HG02970 (cell line): ENCODE measurements at regions not wholly inside any gene's neighbourhood (a gene's known extent, or its start where the extent isn't known, plus 50 kb on each side); places are given as distances from the start of the nearest gene placed in this dataset.
"Not testable (repeated sequence)": the region's sequence is repeated elsewhere in the genome, so short reads cannot be mapped to it uniquely, and the experiment has no call there.

ENCODE experiments used
- ATAC-seq: cut with Tn5 transposase; IDR thresholded peaks from one replicate; pipeline ENCODE4 v1.9.1; 2021; ENCODE audit warnings: mild to moderate bottlenecking, moderate library complexity, moderate number of reproducible peaks; ENCODE audit not compliant: unreplicated experiment, low FRiP score

DNA sequence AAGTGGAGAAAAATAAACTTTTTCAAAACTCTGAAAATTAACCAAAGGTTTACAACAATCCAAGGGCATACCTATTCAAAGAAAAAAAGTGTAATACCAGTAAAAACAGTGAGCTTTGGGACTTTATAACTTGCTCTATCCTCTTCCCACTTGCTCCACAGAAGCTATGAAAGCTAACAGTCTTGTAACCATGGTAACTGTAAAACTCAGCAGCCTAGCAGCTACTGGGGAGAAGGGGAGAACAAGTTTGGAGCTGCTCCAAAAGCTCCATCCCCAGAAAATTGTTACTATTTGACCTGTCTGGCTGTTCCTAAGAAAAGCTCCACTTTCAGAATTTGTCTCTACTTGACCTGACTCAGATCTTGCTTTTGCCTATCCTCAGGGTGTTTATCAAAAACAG lies 191.5 kb downstream of the OTUD1 start:
- no peak for ATAC-seq

DNA sequence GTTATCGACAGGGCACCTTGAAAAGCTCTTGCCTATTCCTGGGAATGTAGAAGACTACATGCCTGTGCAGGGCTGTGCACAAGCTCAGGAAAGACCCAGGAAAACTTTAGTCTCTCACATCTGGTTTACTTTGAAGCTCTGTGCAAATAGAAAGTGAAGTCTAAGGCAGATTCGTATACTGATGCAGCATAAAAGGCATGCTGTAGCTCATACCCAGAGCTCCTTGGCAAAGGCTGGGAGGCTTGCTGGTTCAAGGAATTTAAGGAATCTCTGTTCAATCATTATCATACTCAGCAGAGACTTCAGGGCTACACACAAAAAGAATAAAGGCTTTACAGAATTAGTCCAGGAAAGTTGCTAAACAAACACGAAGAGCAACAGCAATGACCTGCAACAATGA lies 192.0 kb downstream of the OTUD1 start:
- no peak for ATAC-seq

DNA sequence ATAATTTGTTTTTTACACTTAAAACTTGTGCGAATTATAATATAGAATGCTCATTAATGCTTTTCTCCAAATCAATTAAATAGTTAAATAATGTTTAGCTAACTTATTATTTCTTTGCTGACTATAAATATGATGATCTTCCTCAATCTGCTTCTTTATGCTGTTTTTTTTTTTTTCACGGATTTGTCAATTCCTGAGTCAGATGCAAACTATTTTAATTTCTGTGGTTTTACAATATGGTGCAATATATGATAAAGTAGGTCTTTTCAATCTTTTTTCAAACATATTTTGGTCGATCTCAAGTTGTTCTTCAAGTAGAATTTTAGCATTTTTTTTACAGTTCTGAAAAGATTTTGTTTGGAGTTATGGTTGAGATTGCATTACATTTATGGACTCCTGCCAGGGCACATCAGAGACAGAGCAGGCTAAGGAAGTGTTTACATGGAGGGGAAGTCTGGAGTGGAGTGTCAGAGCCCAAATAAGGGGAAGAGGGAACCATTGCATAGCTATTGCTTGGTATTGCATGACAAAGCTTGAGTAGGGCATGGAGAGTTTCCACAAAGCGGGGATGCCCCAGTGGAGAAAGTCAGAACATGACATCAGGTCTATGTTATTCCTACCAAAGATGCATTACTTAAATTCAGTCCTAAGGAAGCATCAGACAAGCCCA lies 204.4 kb downstream of the OTUD1 start:
- no peak for ATAC-seq

DNA sequence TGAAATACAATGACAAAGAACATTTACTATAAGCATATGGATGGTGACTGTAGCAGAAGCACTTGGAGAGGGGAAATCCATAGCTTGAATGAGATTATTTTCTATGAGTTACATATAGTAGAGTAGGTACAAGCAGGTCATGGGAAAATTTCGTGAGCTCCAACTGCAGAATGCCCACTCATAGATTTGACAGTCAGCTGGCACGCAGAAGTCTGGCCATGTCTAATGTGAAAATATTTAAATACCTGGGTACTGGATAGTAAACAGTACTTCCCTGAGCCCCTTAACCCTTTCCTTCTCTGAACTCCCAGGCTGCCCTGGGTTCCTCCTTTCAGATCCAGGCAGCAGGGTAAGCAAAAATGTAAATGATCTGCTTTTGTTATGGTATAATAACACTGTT lies 209.7 kb downstream of the OTUD1 start:
- ATAC-seq, result no peak

DNA sequence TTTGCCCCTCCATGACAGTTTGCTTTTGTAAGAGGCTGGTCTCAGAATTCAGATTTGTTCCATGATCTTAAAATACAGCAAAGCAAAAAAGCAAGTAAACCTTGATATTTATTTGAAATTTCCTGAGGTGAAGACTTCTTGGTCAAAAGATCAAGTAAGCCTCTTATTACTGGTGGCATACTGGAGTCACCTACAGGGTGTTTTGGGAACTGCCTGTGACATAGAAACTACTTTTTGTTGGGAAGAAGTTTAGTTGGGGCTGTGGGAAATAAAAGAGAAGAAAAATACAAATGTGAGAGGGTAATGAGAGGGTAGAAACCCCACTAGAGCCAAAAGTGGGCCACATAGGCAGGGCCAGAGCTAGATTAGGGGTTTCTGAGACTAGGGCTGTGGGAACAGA lies 217.9 kb downstream of the OTUD1 start:
- no peak for ATAC-seq

DNA sequence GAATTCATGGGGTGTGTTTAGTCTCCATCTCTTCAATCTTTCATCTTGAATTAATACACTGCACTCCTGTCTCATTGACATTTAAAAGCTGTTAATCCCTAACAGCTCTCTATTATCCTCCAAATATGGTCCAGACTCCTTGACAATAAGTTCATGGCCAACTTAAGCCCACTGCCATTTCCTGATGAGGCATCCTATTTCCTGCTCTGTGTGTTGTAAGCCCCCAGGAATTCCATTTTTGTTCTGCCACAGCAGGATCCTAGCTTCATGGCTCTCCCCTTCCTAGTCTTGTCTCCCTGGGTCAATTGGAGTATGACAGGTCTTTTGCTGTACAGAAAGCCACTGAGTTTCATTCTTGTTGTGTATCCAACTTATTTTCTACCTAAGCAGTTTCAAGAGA lies 218.8 kb downstream of the OTUD1 start:
- no peak for ATAC-seq

DNA sequence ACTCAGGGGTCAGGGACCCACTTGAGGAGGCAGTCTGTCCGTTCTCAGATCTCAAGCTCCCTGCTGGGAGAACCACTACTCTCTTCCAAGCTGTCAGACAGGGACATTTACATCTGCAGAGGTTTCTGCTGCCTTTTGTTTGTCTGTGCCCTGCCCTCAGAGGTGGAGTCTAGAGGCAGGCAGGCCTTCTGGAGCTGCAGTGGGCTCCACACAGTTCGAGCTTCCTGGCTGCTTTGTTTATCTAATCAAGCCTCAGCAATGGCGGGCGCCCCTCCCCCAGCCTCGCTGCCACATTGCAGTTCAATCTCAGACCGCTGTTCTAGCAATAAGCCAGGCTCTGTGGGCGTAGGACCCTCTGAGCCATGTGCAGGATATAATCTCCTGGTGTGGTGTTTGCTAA lies 233.0 kb downstream of the OTUD1 start:
- ATAC-seq, result not testable (repeated sequence)

DNA sequence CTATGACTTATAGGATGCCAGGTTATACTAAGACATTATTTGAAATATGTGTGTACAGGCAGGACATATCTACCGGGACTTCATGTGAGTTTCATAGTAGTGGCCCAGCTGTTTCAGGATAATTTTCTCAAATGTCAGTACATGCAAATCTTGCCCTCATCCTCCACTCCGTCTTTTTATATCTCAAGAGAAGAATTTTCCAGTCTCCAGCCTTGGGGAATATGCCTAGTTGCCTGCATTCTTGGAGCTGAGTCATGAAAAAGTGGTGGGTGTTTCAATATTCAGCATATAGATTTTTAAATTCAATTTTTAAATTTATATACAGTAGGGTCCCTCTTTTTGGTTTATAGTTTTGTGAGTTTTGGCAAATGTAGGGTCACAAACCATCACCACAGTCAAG lies 236.7 kb downstream of the OTUD1 start:
- no peak for ATAC-seq

DNA sequence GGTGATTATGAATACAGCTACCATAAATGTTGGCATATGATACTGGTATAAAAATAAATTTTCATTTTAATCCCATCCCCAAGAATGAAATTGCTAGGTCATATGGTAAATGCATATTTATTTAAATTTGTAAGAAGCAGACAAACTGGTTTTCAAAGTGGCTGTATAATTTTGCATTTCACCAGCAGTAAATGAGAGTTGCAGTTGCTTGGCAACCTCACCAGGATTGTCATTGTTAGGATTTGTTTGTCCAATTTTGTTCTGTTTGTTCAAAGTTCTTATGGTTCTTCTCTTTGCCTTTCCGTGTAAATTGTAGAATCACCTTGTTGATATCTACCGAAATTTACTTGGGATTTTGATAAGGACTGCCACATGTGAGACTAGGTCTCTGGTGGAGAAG lies 237.4 kb downstream of the OTUD1 start:
- no peak for ATAC-seq

DNA sequence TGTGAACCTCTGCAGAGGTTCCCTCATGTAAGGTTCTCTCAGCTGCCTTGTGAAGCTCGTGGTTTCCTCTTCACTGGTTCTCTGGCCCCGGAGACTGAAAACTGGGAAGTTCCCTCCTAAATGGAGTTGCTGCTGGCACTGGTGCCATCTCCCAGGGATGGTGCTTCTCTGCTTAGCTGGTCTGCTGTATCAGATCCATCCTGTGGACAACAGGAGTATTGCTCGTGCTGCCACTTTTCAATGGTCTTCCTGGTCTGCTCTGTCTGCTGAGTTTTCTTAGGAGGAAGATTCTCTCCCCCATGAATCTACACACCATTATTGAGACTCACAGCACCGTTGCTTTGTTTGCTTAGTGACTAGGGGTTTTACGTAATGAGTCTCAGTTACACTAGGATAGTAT lies 247.8 kb downstream of the OTUD1 start:
- ATAC-seq, result no peak

DNA sequence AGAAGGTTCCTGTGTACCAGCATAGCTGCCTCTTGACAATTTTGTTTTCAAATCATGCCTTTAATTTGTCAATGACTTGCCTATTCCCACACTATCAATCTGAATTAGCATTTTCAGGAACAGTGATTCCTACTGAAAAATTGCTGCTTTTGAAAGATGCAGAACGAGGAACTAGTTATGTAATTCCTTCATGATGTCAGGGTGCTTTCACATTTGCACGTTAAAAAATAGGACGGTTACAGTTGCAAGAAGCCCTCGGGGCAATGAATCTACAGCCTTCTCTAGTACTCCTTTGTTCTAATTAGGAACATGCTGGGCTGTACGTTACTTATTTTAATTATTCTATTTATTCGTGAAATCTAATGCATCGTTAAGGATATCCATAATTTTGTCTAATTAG lies 253.9 kb downstream of the OTUD1 start:
- ATAC-seq, result no peak

DNA sequence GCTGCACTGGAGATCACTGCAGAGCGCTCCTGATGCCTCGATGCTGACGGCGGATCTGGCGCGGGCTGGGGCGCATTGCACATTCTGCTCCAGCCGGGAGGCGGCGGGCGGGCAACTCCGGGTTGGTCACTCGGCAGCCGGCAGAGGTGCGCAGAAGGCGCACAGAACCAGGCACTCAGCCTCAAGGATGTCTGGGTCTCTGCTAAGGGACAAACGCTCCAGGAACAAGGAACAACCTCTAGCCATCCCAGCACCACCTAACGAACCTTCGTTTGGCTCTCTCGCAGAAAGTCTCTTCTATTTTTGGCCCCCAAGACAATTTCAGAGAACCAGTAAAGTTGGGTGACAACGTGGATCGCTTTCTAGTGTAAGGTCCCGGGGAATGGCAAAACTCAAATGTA lies 254.6 kb downstream of the OTUD1 start:
- no peak for ATAC-seq

DNA sequence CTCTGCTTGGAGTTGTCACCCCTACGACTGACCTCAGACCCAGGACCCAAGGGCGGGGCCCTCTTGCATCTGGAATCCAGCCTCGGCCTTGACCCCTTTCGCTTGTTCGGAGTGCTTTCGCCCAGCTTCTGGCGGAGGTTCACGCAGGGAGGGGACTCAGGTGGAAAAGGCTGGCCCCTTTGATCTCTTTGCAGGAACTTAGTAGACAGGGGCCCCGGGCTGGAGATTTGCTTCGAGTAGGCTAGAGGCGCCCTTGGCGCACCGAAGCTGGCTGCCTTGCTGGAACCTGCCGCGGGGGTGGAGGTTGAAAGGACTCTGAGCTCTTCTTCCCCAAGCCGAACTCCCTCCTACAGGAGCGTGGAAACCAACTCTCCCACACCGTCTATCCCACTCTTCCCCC lies 255.1 kb downstream of the OTUD1 start:
- ATAC-seq, result no peak

DNA sequence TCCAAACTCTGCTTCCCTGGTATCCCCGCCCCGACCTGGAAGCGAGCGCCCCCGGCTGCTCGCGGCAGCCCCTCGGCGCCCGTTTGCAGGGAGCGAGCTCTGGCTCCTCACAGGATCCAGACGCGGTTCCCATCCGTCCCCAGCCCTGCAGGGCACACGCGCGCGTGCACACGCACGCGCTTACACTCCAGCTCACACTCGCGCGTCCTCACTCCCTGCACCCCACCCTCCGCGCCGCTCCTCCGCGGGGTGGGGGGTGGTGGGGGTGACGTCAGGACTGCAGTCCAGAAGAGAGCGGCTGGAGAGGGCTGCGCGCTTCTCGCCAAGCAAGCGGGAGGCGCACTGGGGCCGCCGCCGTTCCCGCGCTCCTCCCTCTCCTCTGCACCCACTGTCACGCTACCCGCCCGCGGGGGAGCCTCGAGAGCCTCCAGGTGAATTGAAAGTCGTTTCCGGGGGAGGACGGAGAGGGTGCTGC lies 255.6 kb downstream of the OTUD1 start:
- ATAC-seq, result no peak

DNA sequence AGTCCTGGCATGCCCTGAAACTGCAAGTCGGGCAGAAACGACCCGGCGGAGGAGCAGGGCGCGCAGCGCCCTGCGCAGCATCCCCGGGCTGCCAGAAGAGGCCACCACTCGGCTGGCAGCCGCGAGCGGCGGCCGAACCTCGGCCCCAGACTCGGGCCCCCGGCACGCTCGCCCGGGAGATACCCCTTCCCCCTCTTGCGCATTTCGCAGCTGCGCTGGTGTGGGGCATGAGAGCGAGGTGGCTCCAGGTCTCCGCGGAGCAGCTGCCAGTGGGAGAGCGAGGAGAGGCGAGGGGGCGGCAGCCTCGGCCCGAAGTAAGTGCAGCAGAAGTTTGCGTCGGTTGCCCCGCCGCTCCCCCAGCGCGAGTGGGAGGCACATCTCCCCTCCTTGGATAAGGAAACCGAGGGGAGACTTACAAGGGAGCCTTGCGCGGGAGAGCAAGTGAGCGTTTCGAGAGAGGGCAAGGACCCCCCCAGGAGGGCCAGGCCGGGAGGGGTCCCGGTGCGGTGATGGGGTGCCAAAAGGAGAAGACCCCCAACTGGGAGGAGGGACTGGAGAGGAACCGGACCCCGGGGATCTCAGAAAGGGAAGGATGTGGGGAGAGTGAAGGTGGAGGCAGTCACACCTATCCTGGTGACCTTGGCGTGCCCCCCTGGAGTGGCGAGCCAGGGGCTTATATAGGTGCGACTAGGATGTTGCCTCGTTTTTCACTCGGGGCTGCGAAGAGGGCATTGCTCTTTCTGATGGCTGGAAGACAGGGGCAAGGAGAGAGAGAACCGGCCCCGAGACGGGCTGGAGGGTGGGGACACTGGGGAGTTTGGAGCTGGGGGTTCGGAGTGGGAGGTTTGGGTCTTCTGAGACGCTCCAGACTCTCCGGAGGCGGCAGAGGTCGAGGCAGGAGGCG lies 256.3 kb downstream of the OTUD1 start:
- no peak for ATAC-seq

DNA sequence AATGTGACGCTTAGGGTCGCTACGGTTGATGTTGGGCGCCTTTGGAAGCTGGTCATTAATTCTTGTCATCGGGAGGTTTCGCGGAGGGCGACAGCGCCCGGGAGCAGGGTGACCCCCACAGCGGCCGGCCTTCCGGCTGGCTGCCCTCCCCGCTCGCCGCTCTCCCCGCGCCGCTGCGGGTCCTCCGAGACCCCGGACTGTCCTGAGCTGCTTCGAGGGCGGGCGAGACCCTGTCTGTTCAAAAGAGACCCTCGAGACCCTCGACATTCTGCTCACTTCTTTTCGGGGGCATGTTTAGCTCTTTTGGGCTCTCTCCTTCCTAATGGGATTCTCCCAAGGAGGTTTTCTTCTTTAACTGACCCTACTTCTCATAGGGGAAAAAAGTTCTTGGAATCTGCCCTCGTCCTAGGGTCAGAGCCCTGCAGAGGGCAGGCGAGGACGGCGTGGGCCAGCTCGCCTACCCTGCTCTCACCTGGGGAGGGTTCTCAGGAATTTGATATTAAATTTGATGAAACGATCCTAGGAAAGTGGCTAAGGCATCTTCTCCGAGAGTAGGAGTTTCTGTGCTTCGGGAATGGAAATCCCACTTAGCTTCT lies 257.0 kb downstream of the OTUD1 start:
- ATAC-seq, result no peak

DNA sequence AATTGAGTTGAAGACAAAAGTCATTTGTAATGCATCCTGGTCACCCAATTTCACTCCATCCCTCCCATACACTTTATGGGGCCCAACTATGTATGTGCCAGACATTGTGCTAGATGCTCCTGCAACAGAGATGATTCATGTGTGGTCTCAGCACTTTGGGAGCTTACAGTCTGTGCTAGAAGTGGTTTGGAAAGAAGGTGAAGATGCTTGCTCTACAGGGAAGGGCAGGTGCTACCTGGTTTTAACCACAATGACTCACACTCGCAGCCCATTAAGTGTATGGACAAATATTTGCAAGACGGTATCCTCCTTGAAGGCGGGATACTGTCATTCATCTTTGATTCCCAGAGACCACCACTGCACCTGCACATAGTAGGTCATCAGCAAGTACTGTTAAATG lies 257.6 kb downstream of the OTUD1 start:
- ATAC-seq, result no peak

DNA sequence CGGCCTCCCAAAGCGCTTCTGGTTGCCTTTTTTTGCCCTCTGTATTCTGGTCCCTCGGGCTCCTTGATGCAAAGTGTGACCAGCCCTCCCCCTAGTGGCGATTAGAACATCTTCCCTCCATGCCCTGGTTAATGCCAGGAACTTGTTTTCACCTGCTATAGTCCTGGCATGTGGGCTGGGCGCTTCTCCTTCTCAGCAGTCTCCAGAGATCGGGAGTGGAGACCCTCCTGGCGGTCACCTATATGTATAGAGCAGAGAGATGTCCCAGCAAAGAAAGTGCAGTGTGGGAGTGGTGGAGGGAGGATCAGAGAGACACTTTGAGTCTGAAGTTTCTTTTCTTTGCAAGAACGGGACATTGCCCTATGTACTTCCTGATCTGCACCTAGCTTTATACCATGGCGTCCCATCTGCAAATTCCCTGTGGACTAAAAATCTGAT lies 264.1 kb downstream of the OTUD1 start:
- ATAC-seq, result peak; percentile 86

DNA sequence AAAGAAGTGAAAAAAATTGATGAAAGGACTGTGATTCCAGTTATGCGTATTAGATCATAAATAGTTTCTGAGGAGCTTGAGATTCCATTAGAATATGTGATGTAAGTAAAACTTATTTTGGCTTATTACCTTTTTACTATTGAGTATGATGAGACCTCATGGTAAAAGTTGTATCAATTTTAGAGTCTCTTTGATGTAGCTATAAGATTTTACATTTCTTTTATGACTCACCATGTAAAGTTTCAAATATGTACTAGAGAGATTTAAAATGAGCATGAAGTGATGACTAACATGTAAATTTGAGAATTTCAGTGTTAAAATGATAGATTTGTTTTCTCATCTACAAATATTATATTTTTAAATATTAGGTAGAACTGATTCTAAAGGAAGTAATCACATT lies 276.5 kb downstream of the OTUD1 start:
- ATAC-seq, result no peak

DNA sequence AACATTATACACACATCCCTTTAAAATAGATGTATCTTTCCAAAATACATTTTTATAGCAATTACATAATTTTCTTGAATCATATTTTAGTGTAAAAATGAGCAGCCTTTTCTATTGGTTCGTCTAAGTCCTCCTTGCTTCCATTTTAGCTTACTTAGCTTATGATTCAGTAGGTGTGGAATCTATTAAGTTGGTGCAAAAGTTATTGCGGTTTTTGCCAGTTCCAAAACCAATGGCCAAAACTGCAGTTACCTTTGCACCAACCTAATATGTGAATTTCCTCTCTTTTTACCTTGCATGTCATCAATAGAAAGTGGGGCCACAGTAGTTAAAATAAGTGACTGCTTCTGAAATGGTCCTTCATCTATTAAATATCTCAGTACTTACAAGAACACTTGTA lies 279.0 kb downstream of the OTUD1 start:
- ATAC-seq, result no peak

DNA sequence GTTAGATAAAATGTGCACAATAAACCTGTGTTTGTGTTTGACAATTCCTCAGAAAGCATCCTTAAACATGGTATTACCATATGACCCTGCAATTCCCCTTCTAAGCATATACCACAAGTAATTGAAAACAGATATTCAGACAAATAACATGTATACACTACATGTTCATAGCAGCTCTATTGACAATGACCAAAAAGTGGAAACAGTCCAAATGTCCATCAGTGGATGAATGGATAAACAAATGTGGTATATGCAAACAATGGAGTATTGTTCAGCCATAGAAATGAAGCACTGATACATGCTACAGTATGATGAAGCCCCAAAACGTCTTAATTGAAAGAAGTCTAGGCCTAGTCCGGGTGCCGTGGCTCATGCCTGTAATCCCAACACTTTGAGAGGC lies 280.1 kb downstream of the OTUD1 start:
- ATAC-seq, result no peak
